Amniotic epithelial cell (primary cell): ENCODE measurements at regions not wholly inside any gene's neighbourhood (a gene's known extent, or its start where the extent isn't known, plus 50 kb on each side); places are given as distances from the start of the nearest gene placed in this dataset.
"Not testable (repeated sequence)": the region's sequence is repeated elsewhere in the genome, so short reads cannot be mapped to it uniquely, and the experiment has no call there.

ENCODE experiments used
- DNase-seq: peaks from one replicate; pipeline ENCODE4 v3.0.0-alpha.2; 2010; ENCODE audit warnings: low read depth

DNA sequence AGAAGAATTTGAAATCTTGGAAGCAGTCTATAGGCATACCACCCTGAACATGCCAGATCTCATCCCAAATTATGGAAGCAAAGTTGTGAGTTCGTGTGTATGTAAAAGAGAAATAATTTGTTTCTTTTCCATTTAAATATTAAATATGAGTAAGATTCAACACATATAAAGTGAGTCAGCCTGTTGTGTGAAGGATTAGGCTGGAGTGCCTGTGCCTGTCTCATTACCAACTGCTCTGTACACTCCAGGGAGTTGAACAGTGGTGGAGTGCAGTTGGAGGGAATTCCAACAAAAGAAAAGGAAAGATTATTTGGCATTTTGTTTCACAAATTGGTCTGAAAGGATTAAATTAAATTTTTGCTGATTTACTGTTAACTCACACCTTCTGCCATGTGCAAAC lies 435.6 kb downstream of the FAT4 start:
- DNase-seq, result no peak

DNA sequence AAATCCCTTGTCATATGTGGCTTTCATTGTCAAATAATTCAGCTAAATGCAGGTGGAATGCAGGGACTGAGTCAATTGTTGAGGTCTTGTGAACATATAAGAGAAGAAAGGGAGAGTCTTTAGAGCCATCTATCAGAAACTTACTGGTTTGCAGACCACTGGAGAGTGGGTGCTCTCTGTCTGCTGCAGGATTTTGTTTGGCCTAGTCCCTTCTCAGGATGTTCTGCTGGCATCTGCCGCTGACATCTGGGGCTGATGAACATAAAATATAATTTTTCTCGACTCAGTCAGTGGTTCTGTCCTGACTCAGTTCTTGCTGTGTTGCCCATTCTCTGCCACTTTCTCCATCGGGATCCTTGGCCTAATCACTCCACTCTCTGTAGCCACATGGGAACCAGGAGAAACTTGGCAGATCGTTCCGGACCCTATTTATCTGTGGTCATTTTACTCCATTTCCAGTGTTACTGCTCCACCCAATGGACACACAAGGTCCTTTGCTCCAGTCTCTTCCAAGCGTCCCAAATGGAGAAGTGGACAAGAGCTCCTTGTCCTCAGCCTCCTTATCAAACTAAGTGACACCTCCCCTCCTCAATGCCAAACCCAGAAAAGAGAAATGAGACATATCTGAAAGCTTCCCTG lies 436.2 kb downstream of the FAT4 start:
- peak; percentile 47 for DNase-seq

DNA sequence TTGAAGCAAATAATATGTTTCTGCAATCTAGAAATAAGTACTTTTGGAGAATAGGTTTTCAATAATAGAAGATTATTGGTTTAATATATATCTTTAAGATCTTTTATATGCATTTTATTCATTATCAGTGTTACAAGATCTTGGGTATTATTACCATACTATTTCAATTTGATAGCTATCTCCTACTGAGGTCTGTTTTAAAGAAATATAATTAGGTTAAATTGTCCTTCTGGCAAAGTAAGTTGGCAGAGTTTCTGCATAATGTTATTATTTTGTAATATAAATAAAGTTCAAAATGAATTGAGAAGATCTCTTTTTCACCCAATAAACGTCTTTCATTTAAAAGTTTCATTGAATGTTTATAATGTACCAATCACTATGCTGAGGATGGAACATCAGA lies 443.7 kb downstream of the FAT4 start:
- DNase-seq, result no peak

DNA sequence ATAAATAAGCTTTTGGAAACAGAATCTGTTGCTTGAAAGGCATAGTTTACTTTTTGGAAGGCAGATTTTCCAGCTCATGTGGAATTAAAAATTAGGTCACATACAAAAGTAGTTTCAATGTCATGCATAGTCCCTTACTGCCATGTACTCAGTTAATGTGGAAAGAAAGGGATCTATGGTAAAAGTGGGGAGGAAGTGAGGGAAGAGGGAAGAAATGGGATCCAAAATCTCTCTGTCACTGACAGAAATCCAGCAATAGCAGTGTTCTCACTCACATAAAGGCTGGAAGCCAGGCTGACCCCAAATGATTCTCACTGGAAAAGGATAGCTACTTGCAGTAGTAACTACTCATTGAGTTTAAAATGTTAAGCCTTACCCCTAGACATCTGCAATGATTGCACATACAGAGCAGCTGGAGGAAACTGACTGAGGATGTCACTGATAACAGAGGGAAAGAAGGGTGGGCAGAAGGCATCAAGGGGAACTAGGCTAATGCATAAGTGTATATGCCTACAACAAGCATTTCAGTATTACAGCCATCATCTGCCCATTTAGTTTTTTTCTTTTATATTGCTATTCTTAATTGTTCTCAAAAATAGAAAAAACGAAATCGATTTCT lies 445.6 kb downstream of the FAT4 start:
- no peak for DNase-seq

DNA sequence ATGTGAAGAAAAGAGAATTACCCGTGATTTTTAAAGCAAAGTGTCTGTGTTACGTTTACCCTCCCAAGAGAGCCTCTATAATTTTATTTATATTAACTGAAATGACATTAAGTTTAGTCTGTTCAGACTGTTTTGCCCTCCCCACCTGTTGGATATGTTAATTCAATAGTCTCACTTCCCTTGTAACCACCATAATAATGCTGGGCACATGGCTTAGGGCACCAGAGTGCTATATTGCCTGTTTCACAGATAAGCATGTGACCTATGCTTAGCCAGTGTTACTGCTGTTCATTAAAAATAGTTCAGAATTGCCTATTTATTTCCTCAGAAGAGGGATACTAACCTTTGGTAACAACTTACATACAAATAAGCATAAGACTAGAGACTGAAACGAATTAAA lies 446.2 kb downstream of the FAT4 start:
- no peak for DNase-seq

DNA sequence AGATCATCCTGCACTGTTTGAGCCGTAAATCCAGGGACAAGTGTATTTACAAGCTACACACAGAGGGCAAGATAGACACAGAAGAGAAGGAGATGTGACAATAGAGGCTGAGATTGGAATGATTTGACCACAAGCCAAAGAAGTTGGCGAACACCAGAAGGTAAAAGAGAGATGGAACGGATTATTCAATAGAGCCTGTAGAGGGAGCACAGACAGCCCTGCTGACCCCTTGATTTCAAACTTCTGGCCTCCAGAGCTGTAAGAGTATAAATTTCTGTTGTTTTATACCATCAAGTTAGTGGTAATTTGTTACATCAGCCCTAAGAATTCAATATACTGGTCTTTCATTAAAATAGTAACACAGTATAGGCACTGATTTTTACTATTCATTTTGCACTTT lies 447.8 kb downstream of the FAT4 start:
- peak; percentile 11 for DNase-seq

DNA sequence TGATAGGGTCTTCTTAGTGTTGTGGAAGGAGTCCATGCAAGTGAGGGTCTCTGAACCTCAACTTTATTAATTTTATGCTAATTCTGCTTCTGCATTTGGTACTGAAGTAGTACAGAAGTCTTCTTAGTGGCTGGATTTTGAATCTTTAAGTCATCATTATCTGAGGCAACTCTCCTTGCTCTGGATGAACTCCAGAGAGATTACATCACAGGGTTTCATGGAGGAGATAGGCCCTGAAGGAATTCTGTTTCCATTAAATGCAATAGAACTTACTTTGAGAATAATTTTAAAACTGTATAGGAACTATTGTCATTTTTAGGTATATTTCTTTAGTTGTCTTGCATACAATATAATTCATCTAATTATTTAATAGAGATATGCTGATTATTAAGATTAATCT lies 451.2 kb downstream of the FAT4 start:
- peak; percentile 67 for DNase-seq

DNA sequence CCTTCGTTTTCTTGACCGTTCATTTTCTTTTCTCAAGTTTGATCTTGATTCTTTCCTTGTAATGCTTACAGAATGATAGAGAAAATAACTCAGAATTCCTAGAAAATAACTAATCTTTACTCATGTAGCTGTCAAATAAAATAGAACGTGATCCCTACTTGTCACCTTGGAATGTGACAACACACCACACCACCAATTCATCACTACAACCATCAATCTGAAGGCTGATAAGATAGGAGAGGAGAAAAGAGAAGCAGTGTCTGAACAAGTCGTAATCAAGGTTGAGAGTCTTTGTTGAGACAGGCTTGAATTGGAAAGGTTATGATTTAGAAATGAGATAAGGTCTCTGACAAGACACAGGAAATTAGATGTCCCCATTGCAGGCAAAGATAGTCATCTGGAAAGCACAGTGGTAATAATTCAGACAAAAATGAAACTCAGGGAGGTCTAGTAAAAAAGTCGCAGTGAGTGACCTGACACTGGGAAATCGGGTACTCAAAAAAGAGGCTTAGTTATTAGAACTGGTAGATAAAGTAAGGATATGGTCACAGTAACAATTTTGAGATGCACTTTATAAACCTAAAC lies 456.2 kb downstream of the FAT4 start:
- no peak for DNase-seq

DNA sequence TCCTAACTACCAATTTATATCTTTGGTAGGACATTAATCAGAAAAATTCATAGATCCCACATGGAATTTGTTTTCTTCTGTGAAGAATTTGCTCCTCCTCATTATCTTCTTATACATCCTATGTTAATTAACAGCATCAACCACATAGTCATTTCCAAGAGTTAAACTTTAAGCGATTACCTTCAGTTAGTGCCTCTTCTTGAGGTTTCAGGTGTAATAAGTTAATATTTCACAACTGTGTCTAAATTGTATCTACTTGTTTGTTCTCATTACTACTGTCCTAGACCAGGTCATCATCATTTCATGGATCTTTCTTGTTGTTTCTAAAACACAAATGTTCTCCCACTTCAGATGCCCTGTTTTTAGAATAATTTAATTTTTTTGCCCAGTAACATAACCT lies 457.9 kb downstream of the FAT4 start:
- DNase-seq, result no peak

DNA sequence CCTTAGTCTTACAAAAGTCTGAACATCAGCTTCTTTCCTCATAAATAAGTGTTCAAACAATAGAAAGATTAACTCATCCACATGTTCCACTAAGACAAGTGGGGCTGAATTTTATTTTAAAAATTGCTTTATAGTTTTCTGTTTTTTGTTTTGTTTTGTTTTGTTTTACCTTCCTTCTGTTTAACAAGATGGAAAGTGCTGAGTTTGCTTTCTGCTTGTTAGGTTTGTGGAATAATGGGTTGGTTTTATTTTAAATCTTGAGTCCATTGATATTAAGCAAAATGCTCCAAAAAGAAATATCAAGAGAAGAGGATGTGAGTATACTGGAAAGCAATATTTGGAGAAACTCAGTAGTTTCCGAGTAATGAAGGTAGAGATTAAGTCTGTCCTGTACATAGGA lies 458.7 kb downstream of the FAT4 start:
- no peak for DNase-seq

DNA sequence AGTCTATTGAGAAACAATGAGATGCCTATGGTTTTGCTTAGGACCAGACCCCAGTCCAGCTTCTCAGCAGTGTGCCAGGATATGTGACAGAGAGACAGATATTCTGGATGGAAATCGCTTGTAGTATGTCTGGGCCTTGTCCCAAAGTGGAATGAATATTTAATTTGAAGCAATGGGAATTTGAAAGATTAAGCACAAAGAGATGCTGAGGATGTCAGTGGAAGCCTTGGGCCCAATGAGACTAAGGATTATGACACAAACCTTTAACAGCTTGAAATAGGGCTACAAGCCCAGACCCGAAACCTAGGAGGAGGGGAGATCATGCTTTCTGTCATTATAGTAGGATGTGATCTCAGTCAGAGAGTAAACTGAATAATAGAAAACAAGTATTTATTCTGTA lies 459.2 kb downstream of the FAT4 start:
- no peak for DNase-seq

DNA sequence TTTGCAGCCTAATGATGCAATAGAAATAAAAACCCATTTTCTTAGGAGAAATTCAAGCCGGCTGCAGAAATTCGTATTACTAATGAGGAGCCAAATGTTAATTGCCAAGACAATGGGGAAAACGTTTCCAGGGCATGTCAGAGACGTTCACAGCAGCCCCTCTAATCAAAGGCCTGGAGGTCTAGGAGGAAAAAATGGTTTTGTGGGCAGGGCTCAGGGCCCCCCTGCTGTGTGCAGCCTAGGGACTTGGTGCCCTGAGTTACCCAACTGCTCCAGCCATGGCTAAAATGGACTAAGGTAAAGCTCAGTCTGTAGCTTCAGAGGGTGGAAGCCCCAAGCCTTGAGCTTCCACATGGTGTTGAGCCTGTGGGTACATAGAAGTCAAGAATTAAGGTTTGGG lies 461.4 kb downstream of the FAT4 start:
- DNase-seq, result no peak

DNA sequence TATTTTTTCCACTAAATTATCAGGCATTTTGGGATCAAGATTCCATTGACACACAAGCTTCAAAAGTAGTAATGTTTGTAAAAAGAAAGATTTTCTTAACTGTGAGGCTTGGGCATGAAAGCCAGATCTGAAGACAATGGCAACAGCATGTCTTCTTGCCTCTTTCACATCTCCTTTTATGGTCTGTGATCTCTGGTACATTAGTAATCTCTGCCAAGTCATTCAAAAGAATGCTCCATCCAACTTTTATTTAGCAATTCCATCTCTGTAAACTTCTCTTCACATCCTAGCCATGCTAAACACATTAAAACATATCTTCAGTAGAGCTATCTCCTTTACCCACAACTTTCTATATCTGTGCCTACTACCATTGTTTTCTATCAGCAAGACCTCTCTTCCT lies 465.4 kb downstream of the FAT4 start:
- DNase-seq, result peak; percentile 61

DNA sequence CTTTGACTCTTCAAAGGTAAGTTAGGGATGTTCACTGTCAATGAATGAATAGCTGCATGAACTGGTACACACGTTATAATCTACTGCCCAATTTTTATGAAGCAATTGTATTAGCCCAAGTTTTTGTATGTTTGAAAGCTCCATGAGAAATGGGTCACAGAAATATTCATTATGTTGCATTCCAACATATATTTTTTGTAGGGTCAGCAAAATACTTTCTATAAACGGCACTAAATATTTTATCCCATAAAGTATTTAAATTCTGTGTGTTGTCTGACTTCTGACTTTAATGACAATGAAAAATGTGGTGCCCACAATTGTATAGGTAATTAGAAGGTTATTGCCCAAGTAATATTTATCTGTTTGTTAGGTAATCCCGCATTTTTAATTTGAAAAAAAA lies 466.0 kb downstream of the FAT4 start:
- no peak for DNase-seq

DNA sequence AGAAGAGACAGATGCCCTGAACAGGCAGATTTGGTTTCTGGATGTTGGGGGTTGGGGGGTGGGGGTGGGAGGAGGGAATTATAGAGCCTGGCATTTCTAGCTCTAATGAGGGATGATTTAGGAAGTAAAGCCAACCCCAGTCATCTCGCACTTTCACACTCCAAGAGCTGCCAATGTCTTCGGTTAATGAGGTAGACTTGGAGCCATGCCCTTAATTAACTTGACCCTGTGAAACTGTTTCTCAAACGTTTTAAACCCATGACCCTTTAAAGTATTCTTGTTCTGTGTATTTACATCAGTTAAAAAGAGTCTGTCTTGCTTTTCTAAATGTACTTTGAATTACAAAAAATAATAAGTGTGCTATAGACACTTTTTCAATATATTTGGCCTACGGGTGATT lies 466.9 kb downstream of the FAT4 start:
- no peak for DNase-seq

DNA sequence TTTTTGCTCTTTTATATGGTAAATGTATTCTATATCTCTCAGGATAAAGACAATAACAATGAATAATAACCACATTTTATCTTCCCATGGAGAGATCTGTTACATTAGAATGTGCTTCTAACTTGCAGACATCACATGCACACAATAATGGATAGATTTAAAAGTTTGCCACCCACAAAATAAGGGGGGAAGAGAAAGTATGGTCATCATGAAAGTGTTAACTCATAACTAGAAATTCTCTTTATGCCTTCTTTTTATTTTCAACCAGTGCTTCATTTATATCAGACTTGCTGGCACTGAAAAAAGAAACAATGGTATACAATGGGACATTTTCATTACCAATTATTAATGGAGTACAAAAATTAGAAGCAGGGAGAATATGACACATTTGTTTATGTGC lies 470.0 kb downstream of the FAT4 start:
- no peak for DNase-seq

DNA sequence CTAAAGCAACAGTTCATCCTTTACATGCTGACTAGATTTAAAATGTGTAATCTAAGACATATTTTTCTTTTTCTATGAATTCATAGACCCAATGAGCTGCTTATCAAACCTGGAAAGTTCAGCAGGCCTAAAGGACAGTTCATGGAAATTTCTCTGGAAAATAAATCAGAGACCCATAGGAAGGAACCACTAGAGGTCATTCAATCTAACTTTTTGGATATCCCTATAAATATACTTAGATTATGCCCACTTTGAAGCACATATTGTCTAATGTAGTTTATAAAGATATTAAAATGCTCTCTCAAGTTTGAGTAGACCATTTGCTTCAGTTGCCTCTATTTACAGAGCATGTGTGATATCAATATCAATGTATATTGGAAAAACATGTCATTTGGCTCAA lies 473.0 kb downstream of the FAT4 start:
- DNase-seq, result no peak

DNA sequence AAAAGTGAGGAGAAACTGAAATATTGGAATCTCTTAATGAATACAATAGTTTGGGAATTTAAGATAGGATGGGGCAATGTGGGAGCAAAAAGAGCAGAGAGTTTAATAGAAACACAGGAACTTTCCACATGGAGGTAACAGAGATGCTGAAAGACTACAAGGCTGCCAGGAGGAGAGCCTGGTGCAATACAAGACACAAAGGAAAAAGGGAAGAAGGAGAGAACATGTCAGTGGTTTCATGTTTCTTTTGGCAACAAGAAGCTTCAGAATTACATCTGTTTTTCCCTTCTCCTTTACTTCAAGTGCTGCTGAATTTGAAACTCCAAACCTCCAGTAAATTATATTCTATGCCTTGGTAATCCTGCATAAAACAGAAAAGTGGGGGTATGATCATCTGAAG lies 474.3 kb downstream of the FAT4 start:
- no peak for DNase-seq

DNA sequence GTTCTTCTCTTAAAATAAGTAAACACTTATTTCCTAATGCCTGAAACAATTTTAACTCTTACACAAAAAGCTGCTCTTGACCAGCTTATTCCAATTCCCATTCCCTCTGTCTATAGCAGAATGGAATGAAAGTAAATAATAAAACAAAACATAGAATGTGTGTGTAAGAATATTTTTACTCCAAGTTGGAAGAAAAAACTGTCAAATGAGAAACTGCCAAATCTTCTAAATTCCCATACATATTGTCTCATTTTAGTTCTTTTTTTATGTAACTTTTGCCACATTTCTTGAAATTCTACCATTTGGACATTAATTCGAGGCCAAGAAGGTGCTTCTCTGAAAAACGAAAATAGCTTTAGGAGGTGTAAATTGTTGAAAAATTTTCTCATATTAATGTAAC lies 477.1 kb downstream of the FAT4 start:
- DNase-seq, result no peak

DNA sequence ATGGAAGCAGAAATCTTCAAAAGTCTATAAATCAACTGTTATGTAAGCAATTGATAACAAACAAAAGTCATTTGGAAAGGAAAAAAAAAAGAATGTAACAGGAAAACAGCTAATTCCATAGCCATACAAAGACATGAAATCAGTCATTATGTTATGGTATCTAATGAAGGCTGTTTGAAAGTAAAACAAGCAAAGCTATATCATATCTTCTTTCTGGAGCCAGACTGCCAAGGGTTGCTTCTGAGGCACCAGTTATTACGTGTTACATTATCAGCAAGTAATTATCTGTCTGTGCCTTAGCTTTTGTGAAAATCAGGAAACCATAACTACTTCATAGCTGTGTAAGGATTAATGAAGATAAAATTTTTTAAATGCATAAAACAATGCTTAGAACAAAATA lies 480.2 kb downstream of the FAT4 start:
- no peak for DNase-seq

DNA sequence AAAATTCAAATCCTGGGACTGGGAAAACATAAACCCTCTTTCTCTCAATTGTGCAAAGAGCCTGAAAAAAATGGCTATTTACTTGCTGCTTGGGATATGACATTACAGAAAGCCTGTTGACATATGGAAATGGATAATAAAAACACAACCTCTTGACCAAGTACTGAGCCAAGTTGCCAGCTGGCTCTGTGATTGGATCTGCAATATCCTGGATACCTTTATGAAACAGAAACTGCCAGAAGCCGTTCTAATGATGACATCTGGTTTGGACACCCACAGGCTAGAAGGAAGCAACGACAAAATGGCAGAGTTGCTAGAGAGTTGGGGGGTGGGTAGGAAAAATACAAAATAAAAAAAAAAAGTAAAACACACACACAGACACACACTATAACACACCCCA lies 481.4 kb downstream of the FAT4 start:
- no peak for DNase-seq

DNA sequence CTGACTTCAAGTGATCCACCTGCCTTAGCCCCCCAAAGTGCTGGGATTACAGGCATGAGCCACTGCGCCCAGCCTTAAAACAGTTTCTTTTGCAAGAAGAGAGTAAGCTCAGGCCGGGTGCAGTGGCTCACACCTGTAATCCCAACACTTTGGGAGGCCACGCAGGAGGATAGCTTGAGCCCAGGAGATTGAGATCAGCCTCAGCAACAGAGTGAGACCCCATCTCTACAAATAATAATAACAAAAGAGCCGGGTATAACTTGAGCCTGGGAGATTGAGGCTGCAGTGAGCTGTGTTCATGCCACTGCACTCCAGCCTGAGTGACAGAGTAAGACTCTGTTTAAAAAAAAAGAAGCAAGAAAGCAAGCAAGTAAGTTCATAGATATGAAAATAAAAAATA lies 482.9 kb downstream of the FAT4 start:
- not testable (repeated sequence) for DNase-seq

DNA sequence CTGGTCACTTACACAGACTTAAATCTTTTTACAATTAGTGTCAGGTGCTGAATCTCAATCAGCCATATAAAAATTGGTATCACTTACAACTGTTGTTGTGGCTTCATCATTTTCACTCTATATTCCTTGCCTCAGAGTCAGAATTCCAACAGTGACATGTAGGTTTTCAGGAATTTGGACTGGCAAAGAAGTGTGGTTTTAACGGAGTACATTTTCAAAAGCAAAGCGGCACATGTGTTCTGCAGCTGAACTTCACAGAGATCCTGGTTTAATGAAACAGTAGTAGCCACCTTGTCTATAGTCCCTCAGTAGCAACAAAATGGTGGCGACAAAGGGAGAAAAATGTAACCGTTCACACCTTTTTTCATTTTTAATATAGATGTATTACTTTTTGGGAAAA lies 486.6 kb downstream of the FAT4 start:
- DNase-seq, result no peak

DNA sequence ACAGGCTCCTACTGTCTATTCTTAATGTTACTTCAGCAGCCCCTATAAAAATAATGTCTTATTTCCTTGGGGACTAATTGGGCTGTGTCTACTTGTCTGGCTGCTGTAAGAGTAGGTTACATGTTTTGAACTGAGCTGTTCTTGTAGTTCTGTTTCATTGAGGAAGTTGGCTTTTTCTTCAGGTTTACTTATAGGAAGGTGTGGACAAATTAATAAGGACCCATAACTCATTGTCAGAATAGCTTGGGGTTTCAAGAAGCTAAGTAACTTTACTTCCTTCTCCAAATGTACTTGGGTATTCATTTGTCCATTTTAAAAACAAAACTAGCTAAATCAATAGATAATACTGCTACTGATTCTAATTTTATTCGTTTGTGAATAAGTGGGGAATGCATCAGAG lies 487.2 kb downstream of the FAT4 start:
- no peak for DNase-seq
